ENCODE measurements at regions not wholly inside any gene's neighbourhood (a gene's known extent, or its start where the extent isn't known, plus 50 kb on each side); places are given as distances from the start of the nearest gene placed in this dataset.
A peak's percentile ranks its signal among the peaks of the same experiment; 100 is the strongest.
"Not testable (repeated sequence)": the region's sequence is repeated elsewhere in the genome, so short reads cannot be mapped to it uniquely, and the experiment has no call there.

DNA sequence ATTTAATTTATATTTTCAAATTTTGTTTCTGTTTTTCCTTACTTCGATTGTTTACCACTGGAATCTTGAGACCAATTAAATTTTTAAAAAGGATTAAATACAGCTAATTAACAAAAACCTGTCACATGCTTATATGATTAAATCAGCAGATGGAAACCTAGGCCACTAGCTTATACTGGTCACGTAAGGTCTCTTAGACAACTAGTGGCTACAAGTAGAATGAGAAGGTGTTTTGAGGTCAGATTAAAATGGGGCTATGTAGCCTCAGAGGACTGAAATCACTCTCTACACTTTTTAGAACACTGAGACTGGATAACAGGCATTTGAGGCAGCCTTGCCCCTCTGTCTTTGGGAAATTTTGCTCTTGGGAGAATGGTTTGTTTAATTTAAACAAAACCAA lies 246.5 kb upstream of the ONECUT1 start:
- no peak for DNase-seq (ENCODE audit: low read depth, low spot score)

DNA sequence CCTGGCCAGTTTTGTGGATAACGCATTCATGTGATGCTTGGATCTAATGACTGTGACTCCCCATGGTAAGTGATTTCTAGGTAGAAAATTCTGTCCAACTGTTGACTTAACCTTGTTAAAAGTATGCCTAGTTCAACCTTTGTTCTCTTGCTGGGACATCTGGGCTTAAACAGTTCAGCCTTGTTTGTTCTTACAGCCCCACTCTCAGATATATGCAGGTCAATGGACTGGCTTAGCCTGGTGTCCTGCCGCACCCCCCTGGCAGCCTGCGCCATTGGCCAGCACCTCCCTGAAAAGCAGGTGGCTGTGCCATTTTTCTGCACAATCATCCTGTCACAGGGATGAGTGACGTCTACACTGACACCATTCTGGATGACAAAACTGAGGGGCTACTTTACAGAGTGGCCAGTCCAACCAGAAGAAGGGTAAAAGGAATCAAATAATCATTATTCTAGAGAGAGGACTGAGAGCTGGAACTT lies 244.7 kb upstream of the ONECUT1 start:
- DNase-seq (ENCODE audit: low read depth, low spot score) = no peak

DNA sequence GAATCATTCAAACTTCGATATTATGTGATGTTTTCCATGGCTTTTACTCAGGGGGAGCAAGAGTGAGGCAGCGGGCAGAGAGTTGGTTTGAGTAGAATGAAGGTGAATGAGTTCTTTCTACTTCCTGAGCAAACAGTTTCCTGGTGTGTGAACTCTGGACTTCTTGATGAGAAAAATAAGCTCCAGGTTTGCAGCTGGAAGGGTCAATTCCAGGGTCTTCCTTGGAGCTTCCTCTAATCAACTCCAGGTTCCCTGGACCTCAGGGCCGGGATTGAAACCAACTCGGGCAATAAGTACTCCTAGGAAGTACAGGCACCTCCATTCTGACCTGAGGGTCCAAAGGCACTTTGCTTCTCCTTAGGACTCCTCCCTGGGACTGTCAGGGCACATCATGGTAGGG lies 243.6 kb upstream of the ONECUT1 start:
- no peak for DNase-seq (ENCODE audit: low read depth, low spot score)

DNA sequence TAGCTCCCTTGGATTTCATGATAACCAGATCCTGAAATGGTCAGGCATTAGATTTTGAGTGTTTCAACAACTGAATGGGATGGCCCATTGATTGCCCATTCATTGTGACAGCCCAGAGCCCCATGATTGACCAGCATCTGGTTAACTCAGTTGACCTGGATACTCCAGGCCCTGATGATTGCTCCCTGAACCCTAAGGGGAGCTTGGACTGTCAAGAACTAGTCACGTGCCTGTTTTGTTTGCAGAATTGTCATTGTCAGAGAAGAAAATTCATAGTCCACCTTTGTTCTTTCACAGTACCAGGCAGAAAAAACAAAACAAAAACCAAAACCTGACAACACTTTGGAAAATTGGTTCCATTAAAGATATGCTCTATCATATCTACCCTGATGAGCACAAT lies 241.3 kb upstream of the ONECUT1 start:
- DNase-seq (ENCODE audit: low read depth, low spot score) = no peak

DNA sequence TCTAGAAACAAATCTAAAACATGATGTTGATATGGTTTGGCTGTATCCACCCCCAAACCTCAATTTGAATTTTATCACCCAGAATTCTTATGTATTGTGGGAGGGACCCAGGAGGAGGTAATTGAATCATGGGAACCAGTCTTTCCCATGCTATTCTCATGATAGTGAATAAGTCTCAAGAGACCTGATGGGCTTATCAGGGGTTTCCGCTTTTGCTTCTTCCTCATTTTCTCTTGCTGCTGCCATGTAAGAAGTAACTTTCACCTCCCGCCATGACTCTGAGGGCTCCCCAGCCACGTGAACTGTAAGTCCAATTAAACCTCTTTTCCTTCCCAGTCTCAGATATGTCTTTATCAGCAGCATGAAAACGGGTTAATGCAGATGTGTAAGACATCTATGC lies 232.7 kb upstream of the ONECUT1 start:
- DNase-seq (ENCODE audit: low read depth, low spot score) = no peak

DNA sequence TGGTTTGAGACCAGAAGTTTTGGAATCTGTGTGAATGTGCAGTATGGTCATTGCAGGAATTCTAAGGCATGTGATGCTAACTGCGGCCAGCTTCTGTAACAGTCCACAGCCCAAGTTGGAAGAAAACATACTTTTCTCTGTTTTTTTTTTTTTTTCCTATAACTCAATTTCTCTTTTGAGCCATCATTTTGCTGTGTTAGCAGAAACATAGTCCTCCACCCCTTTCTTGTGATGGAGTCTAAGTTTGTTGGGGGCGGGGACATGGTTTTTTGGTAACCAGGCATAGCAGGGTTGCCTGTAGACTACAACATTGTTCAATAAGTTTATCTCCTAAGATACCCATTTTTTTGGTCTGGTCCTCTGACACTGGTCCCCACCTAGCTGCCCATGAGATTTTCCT lies 223.2 kb upstream of the ONECUT1 start:
- DNase-seq (ENCODE audit: low read depth, low spot score) = no peak

DNA sequence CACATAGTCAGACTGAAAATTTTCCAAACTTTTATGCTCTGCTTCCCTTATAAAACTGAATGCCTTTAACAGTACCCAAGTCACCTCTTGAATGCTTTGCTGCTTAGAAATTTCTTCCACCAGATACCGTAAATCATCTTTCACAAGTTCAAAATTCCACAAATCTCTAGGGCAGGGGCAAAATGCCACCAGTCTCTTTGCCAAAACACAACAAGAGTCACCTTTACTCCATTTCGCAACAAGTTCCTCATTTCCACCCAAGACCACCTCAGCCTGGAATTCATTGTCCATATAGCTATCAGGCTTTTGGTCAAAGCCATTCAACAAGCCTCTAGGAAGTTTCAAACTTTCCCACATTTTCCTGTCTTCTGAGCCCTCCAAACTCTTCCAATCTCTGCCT lies 221.6 kb upstream of the ONECUT1 start:
- not testable (repeated sequence) for DNase-seq (ENCODE audit: low read depth, low spot score)

DNA sequence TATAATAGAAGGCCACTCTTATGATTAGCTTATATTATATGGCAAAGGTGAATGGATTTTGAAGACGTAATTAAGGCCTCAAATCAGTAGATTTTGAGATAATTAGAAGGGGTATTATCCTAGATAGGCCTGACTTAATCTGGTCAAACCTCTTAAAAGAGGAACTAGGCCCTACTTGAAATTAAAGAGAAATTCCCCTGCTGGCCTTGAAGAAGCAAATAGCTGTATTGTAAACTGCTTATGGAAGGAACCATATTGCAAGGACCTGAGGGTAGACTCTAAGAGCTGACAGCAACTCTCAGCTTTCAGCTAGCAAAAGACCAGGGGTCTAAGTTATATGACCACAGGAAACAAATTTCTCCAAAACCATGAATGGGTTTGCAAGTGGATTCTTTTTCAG lies 219.0 kb upstream of the ONECUT1 start:
- DNase-seq (ENCODE audit: low read depth, low spot score) = no peak

DNA sequence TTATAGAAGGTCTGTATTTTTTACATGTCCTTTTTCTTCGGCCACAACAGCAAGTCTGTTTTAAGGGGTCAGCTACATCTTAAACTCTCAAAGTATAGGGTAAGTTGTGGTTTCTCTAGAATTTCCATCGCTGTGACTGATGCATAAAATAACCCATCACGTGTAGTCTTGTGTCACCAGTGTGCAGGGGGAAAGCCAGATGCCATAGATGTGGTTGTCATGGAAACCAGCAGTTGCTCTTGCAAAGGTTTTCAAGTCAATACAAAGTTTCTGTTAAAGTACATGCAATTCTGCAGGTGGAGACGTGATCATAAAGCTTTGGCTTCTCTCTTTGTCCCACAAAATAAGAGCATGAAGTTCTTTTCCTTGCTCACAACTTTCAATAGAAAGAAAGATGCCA lies 210.3 kb upstream of the ONECUT1 start:
- no peak for DNase-seq (ENCODE audit: low read depth, low spot score)

DNA sequence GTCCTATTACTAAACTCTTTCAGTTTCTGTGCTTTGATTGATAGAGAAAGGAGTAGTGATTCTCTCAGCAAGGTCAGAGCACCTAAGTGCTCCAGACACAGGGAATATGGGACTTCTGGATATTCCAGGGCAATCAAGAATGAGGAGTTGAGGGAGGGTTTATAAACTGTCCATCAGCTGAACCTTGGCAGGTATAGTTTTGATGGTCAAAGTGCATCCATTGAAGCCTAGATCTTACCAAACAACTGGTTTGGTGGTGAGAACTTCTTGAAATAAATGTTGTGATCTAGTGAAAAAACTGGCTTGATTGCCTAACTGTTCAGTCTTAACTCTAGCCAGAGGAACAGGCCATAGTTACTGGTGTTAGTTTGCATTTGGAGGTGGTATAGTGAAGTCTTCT lies 207.0 kb upstream of the ONECUT1 start:
- DNase-seq (ENCODE audit: low read depth, low spot score) = no peak

DNA sequence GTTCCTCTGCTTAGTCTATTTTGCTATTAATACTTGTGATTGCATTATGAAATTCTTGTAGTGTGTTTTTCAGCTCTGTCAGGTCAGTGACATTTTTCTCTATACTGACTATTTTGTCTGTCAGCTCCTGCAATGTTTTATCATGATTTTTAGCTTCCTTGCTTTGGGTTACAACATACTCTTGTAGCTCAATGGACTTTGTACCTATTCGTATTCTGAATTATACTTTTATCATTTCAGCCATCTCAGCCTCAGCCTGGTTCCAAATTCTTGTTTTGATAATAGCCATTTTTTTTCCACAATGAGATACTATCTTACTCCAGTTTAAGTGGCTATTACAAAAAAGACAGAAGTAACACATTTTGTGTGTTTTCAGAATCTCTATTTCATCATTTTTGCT lies 204.2 kb upstream of the ONECUT1 start:
- no peak for DNase-seq (ENCODE audit: low read depth, low spot score)

DNA sequence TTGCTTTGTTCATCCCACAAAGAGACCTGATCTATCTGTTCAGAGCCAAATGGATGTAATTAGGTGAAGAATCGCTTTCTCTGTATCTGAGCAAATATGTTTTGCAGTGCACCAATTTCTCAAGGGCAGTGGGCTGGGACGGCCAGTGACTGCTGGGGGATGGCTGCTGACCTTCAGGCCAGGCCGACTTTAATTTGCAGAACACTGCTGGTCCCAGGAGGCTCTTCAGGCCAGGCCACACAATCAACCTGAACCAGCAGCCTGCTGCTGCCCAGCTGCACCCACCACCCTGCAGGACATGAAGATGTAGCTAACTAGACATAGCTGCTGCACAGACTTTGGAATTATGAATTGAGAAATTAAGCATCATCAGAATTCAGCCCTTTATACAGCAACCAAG lies 194.4 kb upstream of the ONECUT1 start:
- DNase-seq (ENCODE audit: low read depth, low spot score) = no peak

DNA sequence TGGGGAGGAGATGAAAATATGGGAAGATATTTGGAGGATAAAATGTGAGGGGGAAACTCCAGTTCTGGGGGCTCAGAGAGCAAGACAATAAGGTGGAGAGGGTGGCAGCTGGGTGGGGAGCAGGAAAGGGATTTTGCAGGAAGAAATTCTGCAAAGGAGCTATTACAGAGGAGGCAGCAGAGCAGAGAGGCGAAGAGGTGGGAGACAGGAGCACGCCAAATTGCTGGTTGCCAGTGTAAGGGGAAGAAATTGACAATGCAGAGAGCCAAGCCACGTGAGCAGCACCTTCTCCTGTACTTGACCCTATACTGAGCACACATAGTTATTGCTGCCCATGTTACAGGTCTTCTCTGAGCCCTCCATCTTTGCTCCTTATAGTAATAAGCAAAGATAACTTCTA lies 190.3 kb upstream of the ONECUT1 start:
- DNase-seq (ENCODE audit: low read depth, low spot score) = no peak

DNA sequence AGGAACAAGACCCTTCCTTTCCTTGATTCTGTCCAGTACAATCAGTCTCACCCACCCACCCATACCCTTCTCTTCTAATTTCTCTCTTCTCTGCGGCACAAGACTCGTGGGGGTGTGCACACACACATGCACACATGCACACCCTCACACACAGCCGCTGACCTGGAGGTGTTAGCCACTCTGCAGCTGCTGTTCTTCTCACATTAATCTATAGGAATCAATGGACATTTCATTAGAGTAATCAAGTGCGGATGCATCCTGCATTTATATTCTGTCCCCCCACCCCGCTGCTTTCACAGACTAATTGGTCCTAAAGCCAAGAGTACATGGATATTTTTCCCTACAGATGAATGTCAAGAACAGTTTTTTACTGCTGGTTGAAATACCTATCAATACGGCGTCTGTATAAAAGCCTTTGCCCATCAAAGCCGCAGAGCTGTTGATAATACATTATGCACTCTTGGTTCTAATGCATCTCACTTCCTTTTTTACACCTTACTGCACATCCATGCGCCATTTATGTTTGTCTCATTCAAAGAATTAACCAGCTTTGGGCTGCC lies 186.5 kb upstream of the ONECUT1 start:
- DNase-seq (ENCODE audit: low read depth, low spot score) = no peak

DNA sequence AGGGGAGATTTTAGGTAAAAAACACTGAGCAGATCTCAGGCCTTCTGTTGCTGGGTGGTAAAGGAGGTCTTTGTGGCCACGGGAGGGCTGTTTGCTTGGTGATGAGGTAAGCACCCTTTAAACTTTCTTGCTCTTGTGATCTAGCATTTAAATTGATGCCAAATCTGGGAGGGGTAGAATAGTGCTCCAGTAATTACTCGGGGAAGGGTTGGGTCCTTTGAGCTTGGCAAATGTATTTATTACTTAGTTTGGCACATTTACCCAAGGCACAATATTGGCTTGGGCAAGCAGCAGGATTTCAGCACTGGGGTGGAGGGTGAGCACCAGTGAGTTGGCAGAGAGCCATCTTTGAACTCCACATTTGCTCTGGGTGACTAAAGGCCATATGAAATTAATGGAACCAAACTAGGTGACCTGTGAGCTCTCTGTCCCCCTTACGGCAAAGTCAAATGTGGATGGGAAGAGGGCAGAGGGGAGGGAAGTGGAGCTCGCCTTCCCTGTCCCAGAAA lies 185.9 kb upstream of the ONECUT1 start:
- DNase-seq (ENCODE audit: low read depth, low spot score) = no peak

DNA sequence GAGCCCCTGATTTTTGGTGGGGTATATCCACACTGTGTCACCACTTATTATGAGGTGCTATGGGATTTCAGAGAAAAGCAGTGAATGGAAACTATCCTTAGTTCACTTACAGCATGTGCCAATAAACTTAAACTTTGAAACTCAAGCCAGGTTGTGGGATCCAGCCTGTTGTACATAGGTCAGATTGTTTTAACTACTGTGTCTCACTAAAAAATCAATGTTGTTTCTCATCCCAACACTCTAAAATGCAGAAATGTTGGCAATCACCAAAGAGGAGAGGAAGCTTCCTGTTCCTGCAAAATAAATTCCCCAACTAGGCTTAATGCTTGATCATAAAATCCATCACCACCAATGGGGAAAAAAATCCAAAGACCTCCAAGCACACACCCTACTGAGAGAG lies 173.7 kb upstream of the ONECUT1 start:
- no peak for DNase-seq (ENCODE audit: low read depth, low spot score)

DNA sequence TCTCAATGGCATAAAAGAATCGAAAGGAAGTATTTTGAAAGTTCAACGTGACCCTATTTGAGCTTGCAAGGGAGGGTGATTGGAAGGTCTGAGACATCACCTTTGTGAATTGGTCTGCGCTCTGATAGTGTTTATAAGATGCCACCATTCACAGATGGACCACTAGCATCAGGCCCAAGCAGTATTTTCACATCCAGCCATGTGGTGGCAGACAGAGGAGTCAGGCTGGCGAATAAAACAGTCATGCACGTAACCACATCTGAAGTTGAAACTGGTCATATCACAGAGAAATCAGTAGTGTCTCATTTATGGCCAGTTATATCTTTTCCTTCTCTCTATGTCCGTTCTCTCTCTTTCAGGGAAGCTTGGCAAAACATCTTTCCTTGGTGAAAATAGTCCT lies 170.1 kb upstream of the ONECUT1 start:
- DNase-seq (ENCODE audit: low read depth, low spot score) = no peak

DNA sequence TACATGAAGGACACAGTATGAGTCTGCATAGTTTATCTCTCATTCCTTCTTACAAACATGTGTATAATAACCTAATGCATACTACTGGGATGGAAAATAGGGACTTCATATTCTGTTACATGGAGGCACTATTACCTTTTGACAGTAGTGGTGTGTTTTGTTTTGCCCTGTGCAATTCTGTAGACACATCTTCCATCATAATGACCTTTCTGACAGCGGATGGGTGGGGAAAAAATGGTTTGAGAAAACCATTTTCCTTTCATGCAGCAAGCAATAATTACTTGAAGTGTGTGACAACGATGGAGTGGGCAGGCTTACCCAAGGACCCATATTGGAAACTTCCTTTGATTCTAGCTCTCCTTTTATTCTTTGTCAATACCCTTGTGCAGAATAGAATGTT lies 153.6 kb upstream of the ONECUT1 start:
- no peak for DNase-seq (ENCODE audit: low read depth, low spot score)

DNA sequence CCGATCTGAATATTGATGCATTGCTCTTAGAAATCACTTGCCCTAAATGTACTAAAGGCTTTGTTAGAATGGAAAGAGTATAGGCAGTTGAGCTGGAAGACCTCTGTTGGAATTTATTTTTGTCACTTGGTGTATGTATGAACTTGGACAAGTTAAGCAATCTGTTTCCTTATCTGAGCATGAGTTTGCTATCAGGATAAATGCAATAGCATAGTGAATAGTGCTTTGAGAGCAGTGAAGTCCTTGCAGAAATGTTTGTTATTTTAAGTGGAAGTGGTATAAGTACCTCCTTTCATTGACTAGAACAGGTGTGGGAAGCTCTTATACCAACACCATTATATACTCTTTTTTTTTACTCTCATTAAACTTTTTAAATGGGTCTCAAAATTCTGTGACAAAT lies 146.4 kb upstream of the ONECUT1 start:
- DNase-seq (ENCODE audit: low read depth, low spot score) = no peak

DNA sequence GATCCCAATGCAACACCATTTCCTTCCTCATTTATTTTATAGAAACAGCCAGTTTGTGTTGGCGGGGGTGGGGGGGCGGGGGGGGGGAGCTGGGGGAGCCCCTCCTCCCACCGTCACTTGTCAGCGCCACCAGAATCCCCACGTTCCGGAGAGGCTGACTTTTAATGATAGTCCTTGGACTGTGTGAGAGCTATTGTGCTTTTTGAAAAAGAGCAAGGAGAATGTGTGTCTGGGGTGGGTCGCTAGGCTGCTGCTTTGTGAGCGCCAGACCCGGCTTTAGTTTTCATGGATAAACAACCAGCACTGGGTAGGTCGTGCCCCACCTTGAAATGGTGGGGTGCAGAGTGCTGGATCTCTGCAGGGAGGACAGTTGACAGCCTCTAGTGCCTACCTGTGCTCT lies 135.0 kb upstream of the ONECUT1 start:
- DNase-seq (ENCODE audit: low read depth, low spot score) = no peak

DNA sequence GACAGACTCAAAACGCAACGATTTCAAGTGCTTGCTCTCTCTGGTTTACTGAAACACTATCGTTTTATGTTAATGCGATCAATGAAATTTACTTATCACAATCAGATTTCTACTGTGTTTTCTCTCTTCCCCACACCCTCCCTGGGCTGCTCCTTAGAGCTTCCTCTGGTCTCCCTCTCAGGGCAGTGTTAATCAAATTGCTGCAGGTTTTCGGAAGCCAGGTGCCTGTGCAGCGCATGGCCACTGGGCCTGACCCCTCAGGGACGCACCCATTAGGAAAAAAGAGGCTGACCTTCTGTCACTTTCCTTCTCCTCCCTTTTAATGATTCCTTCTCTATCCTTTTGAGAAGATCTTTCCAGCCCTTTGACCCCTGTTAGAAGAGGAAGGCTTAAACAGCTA lies 134.5 kb upstream of the ONECUT1 start:
- no peak for DNase-seq (ENCODE audit: low read depth, low spot score)

DNA sequence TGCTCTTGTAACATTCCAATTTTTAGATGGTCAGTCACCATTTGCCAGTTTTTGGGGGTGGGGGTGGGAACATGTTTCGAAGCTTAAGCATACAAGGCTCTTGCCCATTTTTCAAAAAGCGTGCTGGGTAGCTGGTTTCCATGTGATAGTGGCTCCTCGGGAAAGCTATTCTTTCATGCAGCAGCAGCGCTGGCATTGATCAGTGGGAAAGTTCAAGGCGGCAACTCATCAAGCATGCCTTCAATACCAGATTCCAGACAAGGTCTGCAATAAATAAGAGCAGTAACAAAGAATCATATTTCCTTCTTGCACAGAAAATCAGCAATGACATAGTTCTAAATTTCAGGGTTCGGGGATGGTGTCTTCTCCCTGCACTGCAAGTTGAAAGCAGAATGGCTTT lies 133.5 kb upstream of the ONECUT1 start:
- DNase-seq (ENCODE audit: low read depth, low spot score) = no peak

DNA sequence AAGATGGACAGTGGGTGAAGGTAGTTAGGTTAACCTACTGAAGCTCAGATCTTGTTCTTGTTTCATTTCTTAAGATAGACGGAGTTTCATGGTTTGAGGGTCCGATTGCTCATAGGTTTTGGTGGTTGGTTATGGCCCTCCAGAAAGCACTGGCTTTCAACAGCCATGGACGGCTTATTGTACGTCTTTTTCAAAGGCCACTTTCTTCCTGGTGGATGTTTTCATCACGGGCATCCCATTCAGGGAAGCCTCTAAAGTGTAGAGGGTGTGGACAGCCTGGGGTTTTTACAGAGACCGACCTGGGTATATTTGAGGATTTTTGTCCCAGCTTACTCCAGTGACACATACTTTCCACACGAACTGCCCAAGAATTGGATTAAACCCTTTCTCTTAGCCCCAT lies 132.7 kb upstream of the ONECUT1 start:
- no peak for DNase-seq (ENCODE audit: low read depth, low spot score)

DNA sequence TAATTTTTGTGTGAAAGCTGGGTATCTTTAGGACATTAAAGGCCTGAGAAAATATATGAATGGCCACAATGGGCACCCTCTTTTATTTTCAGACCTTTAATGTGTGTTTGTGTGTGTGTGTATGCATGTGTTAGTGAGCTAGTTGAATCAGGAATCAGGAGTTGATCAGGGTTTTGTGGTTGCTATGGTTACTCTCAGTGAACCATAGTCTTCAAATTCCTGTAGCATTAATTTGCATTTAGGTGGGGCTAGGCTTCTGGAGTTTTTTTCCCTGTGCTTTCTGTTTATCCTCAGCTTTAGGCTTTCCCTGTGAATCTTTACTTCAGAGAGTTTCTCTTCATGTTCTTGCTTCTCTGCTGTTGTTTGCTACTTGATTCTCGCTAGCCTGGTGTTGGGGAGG lies 122.0 kb upstream of the ONECUT1 start:
- DNase-seq (ENCODE audit: low read depth, low spot score) = peak; percentile 47
